HL-60 (cell line): ENCODE measurements at regions not wholly inside any gene's neighbourhood (a gene's known extent, or its start where the extent isn't known, plus 50 kb on each side); places are given as distances from the start of the nearest gene placed in this dataset.

ENCODE experiments used
- DNase-seq, 2 experiments: peaks; one replicate each; pipeline ENCODE4 v3.0.0-alpha.2; 2010 to 2020; ENCODE audit warnings: low read depth in 1 of 2, low spot score in 1 of 2
- H3K27ac ChIP-seq: fragments of 250-450 bp; sonication (Bioruptor Pico); replicated peaks from 2 replicates; pipeline ENCODE4 v1.5.1; 2020; ENCODE audit warnings: mild to moderate bottlenecking, moderate library complexity
- H3K27me3 ChIP-seq: fragments of 250-450 bp; sonication (Bioruptor Pico); 2 replicates; pipeline ENCODE4 v1.5.1; 2021; ENCODE audit warnings: mild to moderate bottlenecking, moderate library complexity; ENCODE audit not compliant: insufficient read depth, poor library complexity, severe bottlenecking
- H3K4me3 ChIP-seq: replicated peaks from 2 replicates; pipeline ENCODE4 v1.5.1; 2011; ENCODE audit warnings: mild to moderate bottlenecking, control low read depth, low read length; ENCODE audit not compliant: insufficient read depth
- GABPA ChIP-seq: IDR thresholded peaks from 2 replicates; pipeline ENCODE4 v1.6.1; 2012; ENCODE audit warnings: low read depth
- POLR2AphosphoS5 ChIP-seq: IDR thresholded peaks from 2 replicates; pipeline ENCODE4 v1.6.1; 2012; ENCODE audit warnings: low read depth
- SPI1 ChIP-seq: IDR thresholded peaks from 2 replicates; pipeline ENCODE4 v1.6.1; 2012; ENCODE audit warnings: low read depth, mild to moderate bottlenecking, borderline replicate concordance
- TF ChIP-seq, protein P1 (sequence below): IDR thresholded peaks from 2 replicates; pipeline ENCODE4 v1.6.1; 2012; ENCODE audit warnings: low read depth; ENCODE audit not compliant: insufficient replicate concordance
- TF ChIP-seq, protein P2 (sequence below): IDR thresholded peaks from one replicate; pipeline ENCODE4 v1.5.1; 2011; ENCODE audit warnings: low read length, control low read depth, inconsistent platforms; ENCODE audit not compliant: insufficient read depth

GRCh38 chr6:104629826-104630225 is 229.9 kb downstream of the HACE1 start:
- no peak for DNase-seq
- Histone ChIP-seq H3K4me3 (no peak overlapping the region), H3K27me3 (peaks cover 3% of the 10 kb centered on the region), H3K27ac (no peak overlapping the region)
- TF ChIP-seq SPI1: no peak
- TF ChIP-seq, protein P1, sequence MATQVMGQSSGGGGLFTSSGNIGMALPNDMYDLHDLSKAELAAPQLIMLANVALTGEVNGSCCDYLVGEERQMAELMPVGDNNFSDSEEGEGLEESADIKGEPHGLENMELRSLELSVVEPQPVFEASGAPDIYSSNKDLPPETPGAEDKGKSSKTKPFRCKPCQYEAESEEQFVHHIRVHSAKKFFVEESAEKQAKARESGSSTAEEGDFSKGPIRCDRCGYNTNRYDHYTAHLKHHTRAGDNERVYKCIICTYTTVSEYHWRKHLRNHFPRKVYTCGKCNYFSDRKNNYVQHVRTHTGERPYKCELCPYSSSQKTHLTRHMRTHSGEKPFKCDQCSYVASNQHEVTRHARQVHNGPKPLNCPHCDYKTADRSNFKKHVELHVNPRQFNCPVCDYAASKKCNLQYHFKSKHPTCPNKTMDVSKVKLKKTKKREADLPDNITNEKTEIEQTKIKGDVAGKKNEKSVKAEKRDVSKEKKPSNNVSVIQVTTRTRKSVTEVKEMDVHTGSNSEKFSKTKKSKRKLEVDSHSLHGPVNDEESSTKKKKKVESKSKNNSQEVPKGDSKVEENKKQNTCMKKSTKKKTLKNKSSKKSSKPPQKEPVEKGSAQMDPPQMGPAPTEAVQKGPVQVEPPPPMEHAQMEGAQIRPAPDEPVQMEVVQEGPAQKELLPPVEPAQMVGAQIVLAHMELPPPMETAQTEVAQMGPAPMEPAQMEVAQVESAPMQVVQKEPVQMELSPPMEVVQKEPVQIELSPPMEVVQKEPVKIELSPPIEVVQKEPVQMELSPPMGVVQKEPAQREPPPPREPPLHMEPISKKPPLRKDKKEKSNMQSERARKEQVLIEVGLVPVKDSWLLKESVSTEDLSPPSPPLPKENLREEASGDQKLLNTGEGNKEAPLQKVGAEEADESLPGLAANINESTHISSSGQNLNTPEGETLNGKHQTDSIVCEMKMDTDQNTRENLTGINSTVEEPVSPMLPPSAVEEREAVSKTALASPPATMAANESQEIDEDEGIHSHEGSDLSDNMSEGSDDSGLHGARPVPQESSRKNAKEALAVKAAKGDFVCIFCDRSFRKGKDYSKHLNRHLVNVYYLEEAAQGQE: no peak
- TF ChIP-seq GABPA: no peak
- TF ChIP-seq, protein P2, sequence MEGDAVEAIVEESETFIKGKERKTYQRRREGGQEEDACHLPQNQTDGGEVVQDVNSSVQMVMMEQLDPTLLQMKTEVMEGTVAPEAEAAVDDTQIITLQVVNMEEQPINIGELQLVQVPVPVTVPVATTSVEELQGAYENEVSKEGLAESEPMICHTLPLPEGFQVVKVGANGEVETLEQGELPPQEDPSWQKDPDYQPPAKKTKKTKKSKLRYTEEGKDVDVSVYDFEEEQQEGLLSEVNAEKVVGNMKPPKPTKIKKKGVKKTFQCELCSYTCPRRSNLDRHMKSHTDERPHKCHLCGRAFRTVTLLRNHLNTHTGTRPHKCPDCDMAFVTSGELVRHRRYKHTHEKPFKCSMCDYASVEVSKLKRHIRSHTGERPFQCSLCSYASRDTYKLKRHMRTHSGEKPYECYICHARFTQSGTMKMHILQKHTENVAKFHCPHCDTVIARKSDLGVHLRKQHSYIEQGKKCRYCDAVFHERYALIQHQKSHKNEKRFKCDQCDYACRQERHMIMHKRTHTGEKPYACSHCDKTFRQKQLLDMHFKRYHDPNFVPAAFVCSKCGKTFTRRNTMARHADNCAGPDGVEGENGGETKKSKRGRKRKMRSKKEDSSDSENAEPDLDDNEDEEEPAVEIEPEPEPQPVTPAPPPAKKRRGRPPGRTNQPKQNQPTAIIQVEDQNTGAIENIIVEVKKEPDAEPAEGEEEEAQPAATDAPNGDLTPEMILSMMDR: no peak
- no peak for TF ChIP-seq POLR2AphosphoS5

DNA sequence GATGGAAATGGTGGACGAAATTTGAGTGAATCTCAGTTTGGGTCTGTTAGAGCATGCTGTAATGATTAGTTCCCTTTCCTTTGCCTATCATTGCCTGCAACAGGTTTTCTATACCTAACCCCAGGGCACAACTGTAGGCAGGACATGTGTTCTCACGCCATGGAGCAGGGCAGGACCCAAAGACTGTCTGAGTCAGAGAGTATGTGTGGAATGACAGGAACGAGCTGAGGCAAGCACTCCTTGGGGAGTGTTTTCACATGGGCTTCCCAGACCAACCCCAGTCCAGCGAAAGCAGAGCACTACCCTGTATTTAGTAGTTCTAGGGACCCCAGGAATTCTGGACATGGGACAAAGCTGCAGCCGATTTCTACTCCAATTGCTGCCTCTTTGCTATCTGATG is 234.2 kb downstream of the HACE1 start:
- no peak for DNase-seq
- H3K27ac ChIP-seq: no peak overlapping the region
- TF ChIP-seq SPI1: no peak
- TF ChIP-seq POLR2AphosphoS5: no peak
- TF ChIP-seq, protein P2: no peak
- TF ChIP-seq, protein P1: no peak
- H3K4me3 ChIP-seq: no peak overlapping the region
- peaks cover 5% of the 10 kb centered on the region for H3K27me3 ChIP-seq

DNA sequence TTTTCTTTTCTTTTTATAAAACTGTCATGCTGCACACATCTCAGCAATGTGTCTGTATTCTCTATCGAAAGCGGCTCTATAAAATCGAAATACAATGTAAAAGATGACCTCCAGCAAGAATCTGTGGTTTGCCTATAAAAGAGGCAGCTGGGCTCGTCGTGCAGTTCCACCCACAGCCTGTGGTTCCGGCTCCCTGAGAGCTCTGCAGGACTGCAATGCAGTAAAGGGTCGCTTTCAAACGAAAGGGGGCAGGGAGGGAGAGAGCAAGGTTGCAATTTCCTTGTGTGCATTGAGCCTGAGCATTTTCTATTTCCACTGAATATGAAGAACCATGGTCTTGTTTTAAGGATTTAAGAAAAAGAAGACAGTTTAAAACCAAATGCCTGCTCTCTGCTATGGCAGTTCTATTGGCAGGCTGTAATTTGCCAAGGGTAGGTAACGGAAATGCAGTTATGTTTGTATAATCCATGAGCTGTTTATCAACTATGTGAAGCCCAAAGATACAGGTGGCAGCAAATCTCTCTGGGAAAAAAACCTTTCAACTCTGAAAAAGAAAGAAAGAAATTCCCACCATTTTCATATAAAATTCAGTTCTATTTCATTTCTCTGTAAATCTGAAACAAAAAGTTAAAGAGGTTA is 236.5 kb downstream of the HACE1 start:
- peaks cover 5% of the 10 kb centered on the region for H3K27me3 ChIP-seq
- H3K4me3 ChIP-seq: no peak overlapping the region
- no peak overlapping the region for H3K27ac ChIP-seq
- DNase-seq: no peak
- TF ChIP-seq SPI1 (no peak), GABPA (no peak), POLR2AphosphoS5 (no peak)
- TF ChIP-seq, protein P1: no peak
- TF ChIP-seq, protein P2: no peak
